ENCODE measurements at regions not wholly inside any gene's neighbourhood (a gene's known extent, or its start where the extent isn't known, plus 50 kb on each side); places are given as distances from the start of the nearest gene placed in this dataset.

DNA sequence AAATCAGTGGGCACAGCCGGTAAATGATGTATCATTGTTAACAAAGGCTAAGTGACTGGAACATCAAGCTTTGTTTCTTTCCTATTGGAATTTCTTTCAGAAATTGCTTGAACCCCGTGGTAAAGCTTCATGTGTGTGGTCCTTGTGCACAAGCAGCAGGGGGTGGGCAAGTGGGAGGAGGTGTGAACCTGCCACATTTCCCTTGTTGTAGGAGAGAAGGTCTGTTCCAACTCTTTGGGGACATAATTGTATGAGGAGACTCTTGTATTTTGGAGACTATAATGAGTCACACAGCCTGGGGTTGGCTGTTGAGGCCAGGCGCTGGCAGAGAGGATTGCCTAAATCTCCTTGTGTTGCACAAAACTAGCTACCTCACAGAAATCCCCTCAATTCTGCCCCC, 620.5 kb downstream of the IRX1 start:
- TF ChIP-seq, protein P1, sequence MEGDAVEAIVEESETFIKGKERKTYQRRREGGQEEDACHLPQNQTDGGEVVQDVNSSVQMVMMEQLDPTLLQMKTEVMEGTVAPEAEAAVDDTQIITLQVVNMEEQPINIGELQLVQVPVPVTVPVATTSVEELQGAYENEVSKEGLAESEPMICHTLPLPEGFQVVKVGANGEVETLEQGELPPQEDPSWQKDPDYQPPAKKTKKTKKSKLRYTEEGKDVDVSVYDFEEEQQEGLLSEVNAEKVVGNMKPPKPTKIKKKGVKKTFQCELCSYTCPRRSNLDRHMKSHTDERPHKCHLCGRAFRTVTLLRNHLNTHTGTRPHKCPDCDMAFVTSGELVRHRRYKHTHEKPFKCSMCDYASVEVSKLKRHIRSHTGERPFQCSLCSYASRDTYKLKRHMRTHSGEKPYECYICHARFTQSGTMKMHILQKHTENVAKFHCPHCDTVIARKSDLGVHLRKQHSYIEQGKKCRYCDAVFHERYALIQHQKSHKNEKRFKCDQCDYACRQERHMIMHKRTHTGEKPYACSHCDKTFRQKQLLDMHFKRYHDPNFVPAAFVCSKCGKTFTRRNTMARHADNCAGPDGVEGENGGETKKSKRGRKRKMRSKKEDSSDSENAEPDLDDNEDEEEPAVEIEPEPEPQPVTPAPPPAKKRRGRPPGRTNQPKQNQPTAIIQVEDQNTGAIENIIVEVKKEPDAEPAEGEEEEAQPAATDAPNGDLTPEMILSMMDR (IDR thresholded peaks at IDR 0.05; ENCODE audit: low read length): no peak
- no peak for TF ChIP-seq EZH2phosphoT487 (IDR thresholded peaks at IDR 0.05; ENCODE audit: low read length)

Data from MM.1S (cell line).